ENCODE measurements at regions not wholly inside any gene's neighbourhood (a gene's known extent, or its start where the extent isn't known, plus 50 kb on each side); places are given as distances from the start of the nearest gene placed in this dataset.

GRCh38 chr12:87388376-87388775 is 640.8 kb downstream of the C12orf50 start:
- TF ChIP-seq EZH2 (IDR thresholded peaks at IDR 0.05; ENCODE audit: insufficient read depth, low read length) (no peak), CTCF (IDR thresholded peaks at IDR 0.05; ENCODE audit: insufficient read depth, low read depth, low read length) (no peak)

Measured in astrocyte (in vitro differentiated cells and primary cell).